Fibroblast of the conjunctiva (primary cell): ENCODE measurements at regions not wholly inside any gene's neighbourhood (a gene's known extent, or its start where the extent isn't known, plus 50 kb on each side); places are given as distances from the start of the nearest gene placed in this dataset.
"Not testable (repeated sequence)": the region's sequence is repeated elsewhere in the genome, so short reads cannot be mapped to it uniquely, and the experiment has no call there.

Experiments
- DNase-seq: peaks from one replicate; pipeline ENCODE4 v3.0.0-alpha.2; 2010; ENCODE audit warnings: low read depth

DNA sequence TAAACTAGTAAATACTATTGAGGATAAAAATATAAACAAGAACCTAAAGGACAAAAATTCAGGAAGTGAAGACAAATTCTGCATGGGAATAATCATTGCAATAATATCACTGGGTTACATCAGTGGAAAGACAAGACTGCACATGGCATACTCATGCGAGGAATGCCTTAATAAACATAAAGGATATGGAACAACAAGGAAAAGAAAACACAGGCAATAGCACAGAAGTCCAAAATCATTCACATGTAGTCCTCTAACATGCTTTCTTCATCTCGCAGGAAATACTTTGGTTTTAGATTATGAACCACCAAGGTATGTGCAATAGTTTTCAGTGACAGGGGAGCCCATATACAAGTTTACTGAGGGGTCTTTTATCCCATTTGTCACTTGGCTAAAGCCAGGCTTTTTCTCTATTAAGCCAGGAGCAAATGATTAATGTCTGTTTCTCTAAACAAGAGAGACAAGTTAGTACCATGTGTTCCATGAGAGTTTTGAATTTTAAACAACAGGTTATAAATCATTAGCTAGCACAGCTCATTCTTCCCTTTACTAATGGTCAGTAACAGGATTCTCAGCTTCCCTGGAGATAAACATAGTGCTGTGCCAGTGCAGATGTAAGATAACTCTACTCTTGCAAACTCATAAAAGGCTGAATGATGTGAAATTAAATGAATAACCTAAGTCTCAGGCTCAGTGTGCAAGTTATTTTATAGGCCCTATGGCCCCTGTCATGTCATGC is 353.6 kb upstream of the FSIP2 start:
- no peak for DNase-seq

DNA sequence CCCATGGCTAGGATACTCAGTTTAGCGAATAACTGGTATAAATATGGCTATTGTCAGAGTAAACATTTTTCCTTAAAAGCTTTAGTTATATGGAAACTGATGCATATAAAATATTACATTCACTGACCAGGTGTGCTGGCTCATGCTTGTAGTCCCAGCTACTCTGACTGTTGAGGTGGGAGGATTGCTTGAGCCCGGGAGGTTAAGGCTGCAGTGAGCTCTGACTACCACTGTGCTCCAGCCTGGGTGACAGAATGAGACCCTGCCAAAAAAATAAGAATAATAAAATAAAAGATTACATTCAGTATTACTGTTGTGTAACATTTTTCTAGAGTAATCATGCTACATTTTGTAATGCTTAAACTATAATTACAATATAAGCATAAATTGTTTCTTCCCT is 350.4 kb upstream of the FSIP2 start:
- no peak for DNase-seq

DNA sequence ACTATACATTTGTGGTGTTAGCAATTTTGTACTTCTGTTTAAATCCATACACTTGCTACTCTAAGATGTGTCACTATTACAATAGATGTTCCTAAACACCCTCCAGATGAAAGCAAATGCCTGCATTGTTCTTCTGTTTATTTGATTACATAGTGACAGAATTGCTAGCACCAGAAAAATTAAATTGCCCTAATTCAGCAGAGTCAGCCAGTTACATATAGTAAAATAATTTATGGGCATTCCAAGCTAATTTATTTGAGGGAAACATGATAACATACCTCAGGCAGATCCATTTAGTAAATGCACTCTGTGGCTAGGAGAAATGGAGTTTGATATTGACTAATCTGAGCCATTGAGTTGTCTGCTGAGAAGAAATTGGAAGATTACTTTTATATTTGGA is 347.1 kb upstream of the FSIP2 start:
- DNase-seq: no peak

DNA sequence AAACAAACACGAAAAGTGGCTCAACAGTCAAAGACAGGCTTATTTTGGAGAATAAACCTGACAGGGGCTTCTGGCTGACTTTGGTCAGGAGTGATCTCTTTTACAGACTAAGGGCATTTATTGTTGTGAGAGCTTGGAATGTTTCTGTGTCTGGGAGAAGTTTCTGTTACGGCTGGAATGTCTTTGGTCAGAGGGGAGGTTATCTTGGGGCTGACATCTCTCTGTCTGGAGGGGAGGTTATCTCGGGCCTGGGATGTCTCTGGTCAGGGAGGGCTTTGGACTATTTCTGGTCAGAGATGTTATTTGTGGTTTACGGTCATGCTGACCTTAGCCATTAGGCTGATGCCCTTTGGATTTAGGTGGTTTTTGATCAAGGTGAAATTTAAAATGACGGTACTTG is 345.5 kb upstream of the FSIP2 start:
- no peak for DNase-seq

DNA sequence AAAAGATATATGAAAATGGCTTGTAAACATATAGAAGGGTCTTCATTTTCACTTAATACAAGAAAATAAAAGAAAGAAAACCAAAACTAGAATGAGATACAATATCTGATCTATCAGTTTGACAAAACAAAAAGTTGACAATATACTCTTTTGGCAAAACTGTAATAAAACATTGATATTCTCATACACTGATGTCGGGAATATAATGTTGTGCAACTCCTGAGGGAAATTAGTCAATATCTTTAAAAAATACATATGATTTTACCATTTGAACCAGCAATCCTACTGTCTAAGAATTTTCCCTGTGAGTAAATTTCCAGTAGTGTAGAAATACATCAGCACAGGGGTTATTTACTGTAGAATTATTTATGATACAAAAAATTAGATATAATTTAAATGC is 336.1 kb upstream of the FSIP2 start:
- DNase-seq: no peak

DNA sequence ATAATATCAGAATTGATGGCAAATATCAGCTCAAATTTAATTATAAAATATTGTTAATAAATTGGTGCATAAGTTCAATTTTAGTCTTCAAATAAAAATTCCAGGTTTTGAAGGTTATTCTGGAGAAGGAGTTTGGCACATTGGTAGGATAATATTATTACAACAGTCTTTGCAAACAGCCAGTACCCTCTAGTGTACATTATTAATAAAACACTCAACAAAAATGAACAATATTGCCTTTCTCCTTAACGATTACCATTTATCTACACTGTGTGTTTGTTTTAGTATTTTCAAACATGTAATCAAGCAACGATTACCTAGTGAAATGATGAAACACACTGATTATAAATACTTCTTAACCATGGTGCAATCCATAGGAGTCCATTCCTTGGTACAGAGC is 334.0 kb upstream of the FSIP2 start:
- no peak for DNase-seq

DNA sequence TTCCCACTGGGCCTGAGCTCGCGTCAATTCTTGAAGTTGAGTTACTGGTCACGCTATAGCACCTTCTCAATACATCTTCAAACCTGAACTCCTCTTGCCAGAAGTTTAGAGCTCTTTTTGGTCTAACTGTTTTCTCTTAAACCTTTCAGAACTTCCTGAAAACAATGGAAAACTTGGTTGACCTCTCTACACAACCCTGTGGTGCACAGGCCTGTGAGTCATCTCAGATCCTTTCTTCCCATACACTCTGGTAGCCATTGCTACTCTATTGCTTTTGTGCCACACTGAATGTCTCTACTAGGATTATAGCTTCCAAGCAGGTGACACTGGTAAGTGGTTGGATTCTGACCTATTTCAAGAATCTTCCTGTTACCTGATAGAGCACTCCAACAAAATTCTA is 321.5 kb upstream of the FSIP2 start:
- DNase-seq: no peak

DNA sequence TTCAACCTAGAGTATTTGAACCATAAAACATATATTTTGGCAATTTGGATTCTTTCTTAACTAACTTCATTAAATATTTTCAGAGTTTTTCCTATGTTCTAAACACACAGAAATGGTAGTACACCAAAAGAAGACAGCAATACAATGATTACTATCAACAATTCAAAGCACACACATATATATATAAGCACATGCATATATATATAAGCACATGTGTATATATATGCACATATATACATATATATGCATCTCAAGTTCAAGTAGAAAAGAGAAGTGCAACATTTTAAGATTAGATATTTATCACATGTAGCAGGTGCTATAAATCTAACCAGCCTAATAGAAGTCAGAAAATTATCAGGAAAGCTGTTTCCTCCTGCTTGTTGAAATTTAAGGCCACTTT is 320.9 kb upstream of the FSIP2 start:
- DNase-seq: no peak

DNA sequence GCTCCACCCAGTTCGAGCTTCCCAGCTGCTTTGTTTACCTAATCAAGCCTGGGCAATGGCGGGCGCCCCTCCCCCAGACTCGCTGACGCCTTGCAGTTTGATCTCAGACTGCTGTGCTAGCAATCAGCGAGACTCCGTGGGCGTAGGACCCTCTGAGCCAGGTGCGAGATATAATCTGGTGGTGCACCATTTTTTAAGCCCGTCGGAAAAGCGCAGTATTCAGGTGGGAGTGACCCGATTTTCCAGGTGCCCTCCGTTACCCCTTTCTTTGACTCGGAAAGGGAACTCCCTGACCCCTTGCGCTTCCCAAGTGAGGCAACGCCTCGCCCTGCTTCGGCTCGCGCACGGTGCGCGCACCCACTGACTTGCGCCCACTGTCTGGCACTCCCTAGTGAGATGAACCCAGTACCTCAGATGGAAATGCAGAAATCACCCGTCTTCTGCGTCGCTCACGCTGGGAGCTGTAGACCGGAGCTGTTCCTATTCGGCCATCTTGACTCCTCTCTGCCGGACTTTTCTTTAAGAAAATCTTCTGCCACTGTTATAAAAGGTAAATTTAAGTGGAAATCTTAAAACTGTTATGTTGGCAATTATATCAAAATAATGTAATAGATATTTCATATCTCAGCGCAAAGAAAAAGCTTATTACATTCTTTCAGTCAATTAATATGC is 313.5 kb upstream of the FSIP2 start:
- not testable (repeated sequence) for DNase-seq

DNA sequence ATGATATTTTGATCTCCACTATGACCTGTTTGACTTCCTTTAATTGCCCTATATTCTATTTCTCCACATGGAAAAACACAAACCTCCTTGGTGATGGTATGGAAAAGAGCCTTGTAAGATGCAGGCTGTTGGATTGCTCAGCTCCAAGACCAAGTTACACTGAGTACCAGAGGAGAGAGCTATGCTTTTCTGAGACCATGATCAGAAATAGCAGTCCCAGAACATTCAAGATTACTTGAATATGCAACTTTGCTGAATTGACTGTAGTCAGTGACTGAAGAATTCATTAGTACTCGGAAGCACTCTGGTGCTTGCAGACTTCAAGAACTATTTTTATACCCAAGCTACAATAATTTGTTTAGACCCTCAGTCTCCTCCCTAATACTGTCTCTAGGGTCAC is 310.6 kb upstream of the FSIP2 start:
- DNase-seq: no peak

DNA sequence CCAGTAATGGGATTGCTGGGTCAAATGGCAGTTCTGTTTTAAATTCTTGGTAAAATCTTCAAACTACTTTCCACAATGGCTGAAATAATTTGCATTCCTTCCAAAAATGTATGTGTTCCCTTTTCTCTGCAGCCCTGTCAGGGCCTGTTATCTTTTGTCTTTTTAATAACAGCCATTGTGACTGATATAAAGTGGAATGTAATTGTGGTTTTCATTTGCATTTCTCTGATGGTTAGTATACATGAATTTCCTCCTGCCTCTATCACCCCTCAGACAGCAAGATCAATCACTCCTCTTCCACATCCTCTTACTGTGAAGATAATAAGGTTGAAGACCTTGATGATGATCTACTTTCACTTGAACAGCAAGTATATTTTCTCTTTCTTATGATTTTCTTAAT is 304.8 kb upstream of the FSIP2 start:
- no peak for DNase-seq

DNA sequence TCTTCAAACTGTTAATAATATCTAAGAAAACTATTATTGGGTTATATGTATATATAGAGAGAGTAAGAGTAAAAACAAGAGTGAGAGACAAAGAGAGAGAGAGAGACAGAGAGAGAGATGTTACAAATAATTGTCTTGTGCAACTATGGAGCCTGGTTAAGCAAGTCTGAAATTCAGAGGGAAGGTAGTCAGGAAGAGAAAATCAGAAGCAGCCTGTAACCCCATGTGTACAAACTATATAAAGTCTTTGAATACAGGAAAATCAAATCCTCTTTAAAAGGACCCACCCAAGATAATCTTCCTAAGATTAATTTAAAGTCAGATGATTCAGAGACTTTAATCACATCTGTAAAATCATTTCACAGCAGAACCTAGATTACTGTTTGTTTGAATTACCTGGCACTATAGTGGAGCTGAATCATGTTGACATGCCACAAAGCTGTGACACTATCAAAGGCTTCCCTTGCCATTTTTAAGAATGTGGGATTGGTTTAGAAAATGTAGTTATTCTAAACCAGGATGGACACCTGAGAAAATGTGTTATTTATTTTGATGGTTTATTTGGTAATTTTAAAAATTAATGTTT is 301.7 kb upstream of the FSIP2 start:
- DNase-seq: no peak

DNA sequence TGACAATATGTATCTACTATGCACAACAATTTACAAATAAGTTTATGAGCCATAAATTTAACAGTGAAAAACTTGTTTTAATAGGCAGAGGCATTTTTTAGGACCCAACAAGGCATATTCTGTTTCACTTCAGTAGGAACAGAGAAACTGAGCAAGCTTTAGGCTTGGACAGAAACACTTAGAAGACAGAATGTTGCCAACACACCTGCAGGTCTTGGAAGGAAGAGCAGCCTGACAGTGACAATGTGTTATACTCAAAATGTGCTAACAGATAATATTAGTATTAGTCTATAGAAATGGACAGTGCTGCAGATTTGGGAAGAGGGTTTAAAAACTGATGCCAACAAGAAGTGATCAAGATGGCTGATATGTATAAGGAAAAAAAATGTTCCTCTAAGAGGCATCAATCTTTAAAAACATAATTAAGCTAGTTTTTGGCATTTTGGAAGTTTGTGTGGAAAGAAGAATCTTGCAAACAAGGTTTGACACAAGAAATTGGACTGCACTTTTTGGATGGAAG is 297.1 kb upstream of the FSIP2 start:
- DNase-seq: no peak

DNA sequence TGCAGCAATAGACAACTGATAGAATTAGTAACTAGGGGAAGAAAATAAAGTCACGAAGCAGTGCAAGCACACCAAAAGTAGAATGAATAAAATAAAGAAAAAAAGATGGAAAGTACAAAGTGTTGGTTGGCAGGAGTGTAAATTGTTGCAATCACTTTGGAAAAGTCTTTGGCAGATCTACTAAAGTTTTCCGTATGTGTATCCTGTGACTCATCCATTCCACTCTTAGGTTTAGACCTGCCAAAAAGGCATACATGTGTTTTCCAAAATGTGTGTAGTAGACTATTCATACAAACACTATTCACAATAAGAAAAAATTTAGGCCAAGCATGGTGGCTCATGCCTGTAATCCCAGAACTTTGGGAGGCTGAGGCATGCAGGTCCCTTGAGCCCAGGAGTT is 282.1 kb upstream of the FSIP2 start:
- peak; percentile 46 for DNase-seq

DNA sequence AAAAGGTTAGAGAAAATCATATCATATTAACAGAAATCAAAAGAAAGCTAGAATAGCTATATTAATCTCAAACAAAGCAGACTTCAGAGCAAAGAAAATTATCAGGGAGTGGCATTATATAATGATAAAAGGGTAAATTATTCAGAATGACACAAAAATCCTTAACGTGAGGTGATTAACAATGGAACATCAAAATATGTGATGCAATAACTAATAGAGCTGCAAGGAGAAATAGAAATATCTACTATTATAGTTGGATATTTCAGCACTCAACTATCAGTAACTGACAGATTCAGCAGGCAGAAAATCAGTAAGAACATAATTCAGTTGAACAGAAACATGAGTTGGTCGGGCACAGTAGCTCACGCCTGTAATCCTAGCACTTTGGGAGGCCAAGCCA is 275.1 kb upstream of the FSIP2 start:
- no peak for DNase-seq

DNA sequence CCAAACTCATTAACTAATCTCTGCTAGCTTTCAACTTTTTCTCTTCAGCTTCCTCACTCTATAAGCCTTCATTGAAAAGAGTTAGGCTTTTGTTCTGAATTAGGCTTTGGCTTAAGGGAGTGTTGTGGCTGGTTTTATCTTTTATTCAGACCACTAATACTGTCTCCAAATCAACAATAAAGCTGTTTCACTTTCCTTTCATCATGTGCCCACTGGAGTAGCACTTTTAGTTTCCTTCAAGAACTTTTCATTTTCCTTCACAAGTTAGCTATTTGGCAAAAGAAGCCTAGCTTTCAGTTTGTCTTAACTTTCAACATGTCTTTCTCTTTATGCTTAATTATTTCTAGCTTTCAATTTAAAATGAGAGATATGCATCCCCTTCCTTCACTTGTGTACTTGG is 271.7 kb upstream of the FSIP2 start:
- DNase-seq: no peak

DNA sequence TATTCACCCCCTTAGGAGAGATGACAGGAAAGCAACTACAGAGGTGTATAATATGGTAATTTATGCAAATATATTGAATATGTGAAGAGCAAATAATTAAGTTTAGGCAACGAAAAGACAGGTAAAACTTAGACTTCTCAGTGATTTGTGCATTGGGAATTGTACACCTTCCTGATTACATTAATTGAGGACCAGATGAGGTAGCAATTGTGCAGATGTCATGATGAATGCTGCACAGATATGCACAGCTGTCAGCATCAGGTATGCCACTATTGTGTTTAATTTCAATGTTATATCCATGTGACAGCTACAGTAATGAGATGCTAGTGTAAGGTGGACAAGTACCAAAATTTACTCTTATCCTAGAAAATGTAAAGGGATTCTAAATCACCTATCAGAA is 267.2 kb upstream of the FSIP2 start:
- DNase-seq: no peak

DNA sequence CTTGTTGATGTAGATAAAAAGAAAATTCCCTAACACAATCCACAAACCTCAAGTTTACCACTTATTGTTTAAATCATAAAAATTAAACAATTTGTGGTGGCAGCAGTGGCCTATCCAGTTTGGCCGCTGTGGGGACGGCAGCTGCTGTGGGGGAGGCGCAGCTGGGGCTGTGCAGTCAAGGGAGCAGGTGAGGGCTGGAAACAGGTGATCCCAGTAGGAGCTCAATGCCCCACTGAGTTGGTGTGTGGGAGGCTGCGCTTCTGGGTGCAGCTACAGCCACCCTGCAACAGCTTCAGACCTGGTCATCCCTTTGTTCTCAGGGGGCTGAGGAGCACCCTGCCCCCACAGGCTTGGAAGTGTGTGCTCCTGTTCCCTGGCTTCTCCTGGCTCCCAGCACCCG is 266.0 kb upstream of the FSIP2 start:
- DNase-seq: no peak

DNA sequence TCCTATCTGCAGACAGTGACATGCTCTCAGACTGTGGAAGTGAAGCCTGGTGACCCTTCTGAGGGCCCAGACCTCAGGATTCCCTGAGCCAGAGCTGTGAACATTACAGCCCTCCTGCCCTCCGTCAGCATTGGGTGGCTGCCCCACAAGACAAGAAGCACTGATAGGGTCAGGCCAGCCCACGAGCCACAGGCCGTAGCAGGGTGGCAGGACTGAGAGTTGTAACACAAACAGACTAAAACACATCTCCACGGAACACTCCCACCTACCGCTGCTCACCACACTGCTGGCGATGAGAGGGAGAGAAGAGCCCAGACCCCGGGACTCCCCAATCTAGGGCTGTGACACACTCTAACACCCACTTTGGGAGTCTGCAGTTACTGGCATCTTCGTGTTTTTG is 264.8 kb upstream of the FSIP2 start:
- no peak for DNase-seq

DNA sequence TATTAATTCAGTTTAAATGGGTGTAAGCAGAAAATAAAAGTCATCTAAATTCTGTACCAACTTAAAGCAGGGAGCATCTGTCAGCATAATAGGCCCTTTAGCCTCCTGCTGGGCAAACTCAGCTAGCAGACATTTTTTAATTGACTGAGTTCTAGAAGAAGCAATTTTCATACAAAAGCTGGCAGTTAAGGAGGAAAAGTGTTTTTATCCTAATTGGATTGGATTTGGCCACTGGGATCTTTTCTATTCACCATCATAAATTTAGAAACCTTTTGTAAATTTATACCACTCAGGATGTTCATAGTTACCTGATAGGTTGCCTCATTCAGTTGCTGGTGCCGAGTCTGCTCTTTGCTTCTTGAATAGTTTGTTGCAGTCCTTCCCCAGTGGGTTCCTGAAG is 262.7 kb upstream of the FSIP2 start:
- no peak for DNase-seq

DNA sequence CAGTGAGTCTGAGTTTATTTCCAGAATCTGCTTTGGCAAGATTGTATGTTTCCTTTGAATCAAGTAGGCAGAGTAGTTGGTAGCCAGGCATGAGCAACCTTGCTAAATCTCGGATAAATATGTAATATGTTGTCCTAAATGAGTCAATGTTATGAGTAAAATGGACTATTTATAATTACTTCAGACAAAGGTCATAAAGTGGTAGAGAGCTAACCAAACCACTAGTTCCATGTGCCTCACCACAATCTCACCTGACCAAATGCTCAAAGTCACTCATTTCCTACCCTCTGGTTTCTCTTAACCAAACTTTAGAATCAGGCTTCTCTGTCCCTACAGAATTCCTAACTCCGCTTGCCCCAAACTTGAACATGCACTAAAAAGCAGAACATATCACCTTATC is 261.2 kb upstream of the FSIP2 start:
- DNase-seq: no peak

DNA sequence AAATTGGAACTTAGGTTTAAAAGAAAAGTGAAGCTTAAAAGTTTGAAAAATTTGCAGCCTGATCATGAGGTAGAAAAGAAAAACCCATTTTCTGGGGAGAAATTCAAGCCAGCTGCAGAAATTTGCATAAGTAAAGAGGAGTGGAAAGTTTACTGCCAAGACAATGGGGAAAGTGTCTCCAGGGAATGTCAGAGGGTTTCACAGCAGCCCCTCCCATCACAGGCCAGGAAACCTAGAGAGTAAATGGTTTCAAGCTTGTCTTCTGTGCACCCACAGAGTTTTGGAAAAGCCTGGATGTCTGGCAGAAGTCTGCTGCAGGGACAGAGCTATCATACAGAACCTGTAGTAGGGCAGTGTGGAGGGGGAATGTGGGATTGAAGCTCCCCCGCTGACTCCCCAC is 254.0 kb upstream of the FSIP2 start:
- no peak for DNase-seq

DNA sequence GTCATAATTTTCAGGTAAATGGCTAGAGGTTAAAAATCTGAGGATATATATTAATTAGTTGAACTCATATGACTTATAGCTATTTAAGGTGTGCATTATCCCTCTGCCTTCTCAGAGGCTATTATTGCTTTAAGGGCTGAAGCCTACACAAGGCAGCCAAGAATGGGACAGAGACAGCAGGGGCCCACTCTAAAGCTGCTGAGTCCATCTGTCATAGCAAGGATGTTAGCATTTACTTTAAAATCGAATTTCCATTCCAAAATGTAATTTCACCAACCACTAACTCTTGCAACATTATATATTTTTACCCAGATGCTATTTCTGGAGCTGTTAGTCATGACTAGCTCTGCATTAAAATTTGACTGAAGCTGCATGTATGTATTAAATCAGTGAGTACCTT is 236.3 kb upstream of the FSIP2 start:
- DNase-seq: no peak

DNA sequence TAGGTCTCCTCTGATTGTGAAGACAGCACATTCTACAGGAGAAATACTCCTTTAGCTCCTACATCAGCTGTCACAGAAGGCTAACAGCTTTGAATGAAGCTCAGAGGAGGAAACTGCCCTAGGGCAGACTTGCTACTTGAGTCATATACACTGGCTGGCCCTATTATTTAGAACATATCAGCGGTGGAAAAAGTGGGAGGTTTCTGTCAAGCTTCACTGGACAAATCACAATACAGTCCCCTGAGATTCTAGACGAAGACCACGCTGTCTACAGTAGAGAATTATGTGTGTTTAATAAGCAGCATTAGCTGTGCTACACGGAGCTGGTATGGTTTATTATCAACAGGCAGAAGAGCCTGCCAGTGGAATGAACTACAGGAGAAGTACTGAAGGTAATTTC is 230.9 kb upstream of the FSIP2 start:
- no peak for DNase-seq
